SU-DHL-6 (cell line): ENCODE measurements at regions not wholly inside any gene's neighbourhood (a gene's known extent, or its start where the extent isn't known, plus 50 kb on each side); places are given as distances from the start of the nearest gene placed in this dataset.

Experiments
- EZH2phosphoT487 ChIP-seq: fragments of 200-600 bp; sonication (generic), shearing (Covaris generic); conservative IDR thresholded peaks from 2 replicates; pipeline ENCODE4 v1.6.1; 2018; ENCODE audit warnings: mild to moderate bottlenecking, antibody characterized with exemption, low read length, moderate library complexity, mixed read lengths
- TF ChIP-seq, protein P1 (sequence below): fragments of 200-600 bp; sonication (generic); IDR thresholded peaks from one replicate; pipeline ENCODE4 v1.5.1; 2017; ENCODE audit warnings: antibody characterized with exemption, mild to moderate bottlenecking, low read length, moderate library complexity; ENCODE audit not compliant: insufficient read depth, poor library complexity, severe bottlenecking

DNA sequence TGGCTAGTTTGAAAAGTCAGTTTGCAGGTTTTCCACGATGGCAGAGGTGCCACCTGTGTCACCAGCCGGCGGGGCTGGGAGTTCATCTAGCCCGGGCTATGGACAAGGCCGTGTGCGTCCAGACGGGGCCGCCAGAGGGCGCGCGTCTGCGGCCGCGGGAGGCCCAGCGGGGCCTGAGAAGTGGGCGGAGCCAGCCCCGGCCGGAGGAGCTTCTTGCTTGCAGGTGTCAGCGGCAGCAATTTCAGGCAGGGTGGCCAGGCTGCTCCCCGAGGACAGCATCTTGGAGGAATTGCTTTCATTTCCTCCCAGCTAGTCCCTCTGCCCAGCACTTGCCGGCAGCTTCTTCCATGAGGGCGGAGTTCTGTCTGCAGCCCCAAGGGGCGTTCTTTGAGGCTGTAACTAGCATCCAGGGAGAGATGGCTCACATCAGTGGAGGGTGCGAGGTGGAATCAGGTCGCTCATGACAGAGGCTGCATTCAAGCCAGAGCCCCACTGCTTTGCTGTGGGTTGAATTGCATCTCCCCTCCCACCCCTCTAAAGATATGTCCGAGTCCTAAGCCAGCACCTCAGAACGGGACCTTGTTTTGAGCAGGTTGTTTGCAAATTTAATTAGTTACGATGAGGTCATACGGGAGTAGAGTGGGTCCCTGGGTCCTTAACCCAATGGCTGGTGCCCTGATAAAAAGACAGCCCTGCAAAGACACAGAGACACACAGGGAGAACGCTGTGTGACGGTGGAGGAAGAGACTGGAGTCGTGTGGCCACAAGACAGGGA is 85.9 kb upstream of the MKI67 start:
- TF ChIP-seq, protein P1, sequence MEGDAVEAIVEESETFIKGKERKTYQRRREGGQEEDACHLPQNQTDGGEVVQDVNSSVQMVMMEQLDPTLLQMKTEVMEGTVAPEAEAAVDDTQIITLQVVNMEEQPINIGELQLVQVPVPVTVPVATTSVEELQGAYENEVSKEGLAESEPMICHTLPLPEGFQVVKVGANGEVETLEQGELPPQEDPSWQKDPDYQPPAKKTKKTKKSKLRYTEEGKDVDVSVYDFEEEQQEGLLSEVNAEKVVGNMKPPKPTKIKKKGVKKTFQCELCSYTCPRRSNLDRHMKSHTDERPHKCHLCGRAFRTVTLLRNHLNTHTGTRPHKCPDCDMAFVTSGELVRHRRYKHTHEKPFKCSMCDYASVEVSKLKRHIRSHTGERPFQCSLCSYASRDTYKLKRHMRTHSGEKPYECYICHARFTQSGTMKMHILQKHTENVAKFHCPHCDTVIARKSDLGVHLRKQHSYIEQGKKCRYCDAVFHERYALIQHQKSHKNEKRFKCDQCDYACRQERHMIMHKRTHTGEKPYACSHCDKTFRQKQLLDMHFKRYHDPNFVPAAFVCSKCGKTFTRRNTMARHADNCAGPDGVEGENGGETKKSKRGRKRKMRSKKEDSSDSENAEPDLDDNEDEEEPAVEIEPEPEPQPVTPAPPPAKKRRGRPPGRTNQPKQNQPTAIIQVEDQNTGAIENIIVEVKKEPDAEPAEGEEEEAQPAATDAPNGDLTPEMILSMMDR, result peak; percentile 91
- TF ChIP-seq EZH2phosphoT487, result no peak
